ENCODE measurements at regions not wholly inside any gene's neighbourhood (a gene's known extent, or its start where the extent isn't known, plus 50 kb on each side); places are given as distances from the start of the nearest gene placed in this dataset.

- no peak for TF ChIP-seq POLR2A (IDR thresholded peaks at IDR 0.05)
- TF ChIP-seq CTCF (IDR thresholded peaks at IDR 0.05): no peak
- TF ChIP-seq POLR2AphosphoS5 (IDR thresholded peaks at IDR 0.05): no peak
These were observed 454.5 kb upstream of the PCDH7 start for GRCh38 chr4:30265716-30266115.
